Esophagus squamous epithelium (tissue), 5 donors: ENCODE measurements at regions not wholly inside any gene's neighbourhood (a gene's known extent, or its start where the extent isn't known, plus 50 kb on each side); places are given as distances from the start of the nearest gene placed in this dataset.
"Not testable (repeated sequence)": the region's sequence is repeated elsewhere in the genome, so short reads cannot be mapped to it uniquely, and the experiment has no call there.

ENCODE experiments used
- DNase-seq: peaks from one replicate; lab custom pipeline; 2025; lab: John Stamatoyannopoulos, UW
- H3K27ac ChIP-seq, 4 donors: fragments of 200-600 bp; sonication (generic); one replicate each; pipeline ENCODE4 v1.5.1; 2016 to 2019; ENCODE audit warnings: mild to moderate bottlenecking in 1 of 4
- H3K27me3 ChIP-seq, 4 donors: fragments of 200-600 bp; sonication (generic); 1 replicate in 3 of 4; 2 replicates in 1 of 4; pipeline versions ENCODE4 v1.5.1 to v1.6.0; 2017 to 2021; ENCODE audit warnings: antibody characterized with exemption in 1 of 4
- H3K36me3 ChIP-seq, 3 donors: fragments of 200-600 bp; sonication (generic); one replicate each; pipeline ENCODE4 v1.5.1; 2016 to 2019
- H3K4me1 ChIP-seq, 3 donors: fragments of 200-600 bp; sonication (generic); one replicate each; pipeline ENCODE4 v1.5.1; 2017 to 2019
- H3K4me3 ChIP-seq, 4 donors: fragments of 200-600 bp; sonication (generic); 1 replicate in 3 of 4; 2 replicates in 1 of 4; pipeline ENCODE4 v1.5.1; 2016 to 2019; ENCODE audit warnings: mild to moderate bottlenecking in 2 of 4, moderate library complexity in 1 of 4
- H3K9me3 ChIP-seq, 3 donors: fragments of 200-600 bp; sonication (generic); one replicate each; pipeline ENCODE4 v1.5.1; 2016 to 2019
- CTCF ChIP-seq, 6 experiments: fragments of 450-650 bp in 4 of 6; fragments of 200-600 bp in 2 of 6; sonication (generic) in 2 of 6; IDR thresholded peaks; one replicate each; pipeline ENCODE4 v1.5.1; 2016 to 2019; ENCODE audit warnings: antibody characterized with exemption in 6 of 6, mild to moderate bottlenecking in 4 of 6, moderate library complexity in 4 of 6
- POLR2A ChIP-seq, 4 donors: fragments of 450-650 bp; IDR thresholded peaks; one replicate each; pipeline ENCODE4 v1.6.1; 2017; ENCODE audit warnings: antibody characterized with exemption in 4 of 4, mild to moderate bottlenecking in 4 of 4, moderate library complexity in 3 of 4
- WGBS, 2 donors: methylation state at CpG; one replicate each; pipeline ENCODE4 v1.1.5; 2018; 5-methylcytosine and 5-hydroxymethylcytosine counted together
- intact Hi-C: fragments of 100-400 bp; cut with DNase I; formaldehyde crosslinking; loops from one replicate; pipeline ENCODE4 v1.15.0; 2022
- donor health status: DM: yes; HTN: yes; CAD: no.

DNA sequence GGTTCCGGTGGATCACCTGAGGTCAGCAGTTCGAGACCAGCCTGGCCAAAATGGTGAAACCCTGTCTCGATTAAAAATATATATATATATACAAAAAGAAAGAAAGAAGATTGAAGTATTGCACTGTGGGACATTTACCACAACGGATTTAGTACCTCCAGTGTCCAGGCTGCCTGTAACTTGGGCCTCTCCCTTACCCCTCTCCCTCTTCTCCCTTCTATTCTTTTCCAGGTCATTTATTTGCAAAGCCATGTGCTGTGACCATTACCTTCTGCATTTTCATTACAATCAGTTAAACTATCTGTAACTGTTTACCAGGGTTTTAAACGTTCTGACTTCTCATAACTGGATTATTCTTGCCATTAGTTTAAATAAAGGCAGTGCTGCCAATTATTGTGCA lies 400.9 kb upstream of the ZNF804A start:
- Histone ChIP-seq H3K4me1 (no peaks in the 10 kb centered on the region), H3K4me3 (no peak overlapping the region), H3K36me3 (no peaks in the 10 kb centered on the region), H3K9me3 (no peaks in the 10 kb centered on the region), H3K27ac (no peak overlapping the region), H3K27me3 (no peaks in the 10 kb centered on the region)
- intact Hi-C loops = no loop called here
- no peak for DNase-seq
- no peak for TF ChIP-seq CTCF (IDR thresholded peaks at IDR 0.05)
- TF ChIP-seq POLR2A (IDR thresholded peaks at IDR 0.05) = no peak
- 57 to 64% methylated on average over 5 of the region's 5 CpGs for WGBS, 2 donors

- WGBS, 2 donors = 83 to 85% methylated on average over 5 of the region's 5 CpGs
- H3K9me3 ChIP-seq, intact Hi-C loops, H3K27ac ChIP-seq, DNase-seq, H3K4me3 ChIP-seq, H3K27me3 ChIP-seq, H3K36me3 ChIP-seq, H3K4me1 ChIP-seq: not testable (repeated sequence)
Measured at GRCh38 chr2:184198791-184199190, 399.5 kb upstream of the ZNF804A start.

- Histone ChIP-seq H3K27ac (no peak overlapping the region), H3K27me3 (no peaks in the 10 kb centered on the region), H3K4me3 (no peak overlapping the region), H3K9me3 (no peaks in the 10 kb centered on the region), H3K36me3 (no peaks in the 10 kb centered on the region), H3K4me1 (no peaks in the 10 kb centered on the region)
- no peak for DNase-seq
- TF ChIP-seq POLR2A (IDR thresholded peaks at IDR 0.05) (no peak), CTCF (IDR thresholded peaks at IDR 0.05) (no peak)
- 75 to 90% methylated on average over 4 of the region's 4 CpGs for WGBS, 2 donors
- intact Hi-C loops = no loop called here
Measured at GRCh38 chr2:184199274-184199673, 399.1 kb upstream of the ZNF804A start.

DNA sequence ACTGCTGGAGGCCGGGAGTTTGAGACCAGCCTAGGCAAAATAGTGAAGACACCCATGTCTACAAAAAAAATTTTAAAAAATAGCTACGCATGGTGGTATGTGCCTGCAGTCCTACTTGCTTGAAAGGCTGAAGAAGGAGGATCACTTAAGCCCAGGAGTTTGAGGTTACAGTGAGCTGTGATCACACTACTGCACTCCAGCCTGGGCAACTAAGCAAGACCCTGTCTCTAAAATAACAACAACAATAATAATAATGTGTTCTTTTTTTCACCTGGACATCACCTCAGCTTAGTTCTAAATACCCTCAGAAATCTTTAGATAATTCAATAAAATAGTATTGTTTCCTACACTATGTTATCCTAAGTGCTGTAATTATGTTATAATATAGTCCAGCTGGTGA lies 397.1 kb upstream of the ZNF804A start:
- no peaks in the 10 kb centered on the region for H3K36me3 ChIP-seq
- no peaks in the 10 kb centered on the region for H3K4me1 ChIP-seq
- no peak overlapping the region for H3K4me3 ChIP-seq
- intact Hi-C loops = no loop called here
- no peaks in the 10 kb centered on the region for H3K9me3 ChIP-seq
- H3K27me3 ChIP-seq = no peaks in the 10 kb centered on the region
- 85 to 88% methylated on average over 2 of the region's 2 CpGs for WGBS, 2 donors
- H3K27ac ChIP-seq = no peak overlapping the region
- no peak for DNase-seq
- no peak for TF ChIP-seq CTCF (IDR thresholded peaks at IDR 0.05)
- TF ChIP-seq POLR2A (IDR thresholded peaks at IDR 0.05) = no peak

DNA sequence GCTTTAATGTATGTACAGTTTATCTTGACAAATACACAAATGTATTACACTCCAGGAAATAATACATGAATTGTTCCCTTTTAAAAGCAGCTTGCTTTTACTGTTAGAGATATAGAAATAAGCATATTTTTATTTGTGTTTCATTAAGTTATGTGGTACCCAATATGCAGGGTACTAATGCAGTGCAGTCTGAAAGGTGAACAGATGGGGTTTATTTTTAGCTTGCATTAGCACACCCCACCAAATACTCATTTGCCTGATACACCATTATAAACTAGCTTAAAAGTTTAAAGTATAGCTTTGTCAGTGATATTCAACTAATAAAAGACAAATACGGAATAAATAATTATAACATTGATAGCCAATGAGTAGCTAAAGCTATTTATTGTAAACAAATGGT lies 394.7 kb upstream of the ZNF804A start:
- Histone ChIP-seq H3K9me3 (no peaks in the 10 kb centered on the region), H3K36me3 (no peaks in the 10 kb centered on the region), H3K4me1 (no peaks in the 10 kb centered on the region), H3K4me3 (no peak overlapping the region), H3K27ac (no peak overlapping the region), H3K27me3 (no peaks in the 10 kb centered on the region)
- WGBS, 2 donors = 80 to 100% methylated on average over 1 of the region's 1 CpG
- intact Hi-C loops = no loop called here
- no peak for DNase-seq
- no peak for TF ChIP-seq CTCF (IDR thresholded peaks at IDR 0.05)
- TF ChIP-seq POLR2A (IDR thresholded peaks at IDR 0.05) = no peak

DNA sequence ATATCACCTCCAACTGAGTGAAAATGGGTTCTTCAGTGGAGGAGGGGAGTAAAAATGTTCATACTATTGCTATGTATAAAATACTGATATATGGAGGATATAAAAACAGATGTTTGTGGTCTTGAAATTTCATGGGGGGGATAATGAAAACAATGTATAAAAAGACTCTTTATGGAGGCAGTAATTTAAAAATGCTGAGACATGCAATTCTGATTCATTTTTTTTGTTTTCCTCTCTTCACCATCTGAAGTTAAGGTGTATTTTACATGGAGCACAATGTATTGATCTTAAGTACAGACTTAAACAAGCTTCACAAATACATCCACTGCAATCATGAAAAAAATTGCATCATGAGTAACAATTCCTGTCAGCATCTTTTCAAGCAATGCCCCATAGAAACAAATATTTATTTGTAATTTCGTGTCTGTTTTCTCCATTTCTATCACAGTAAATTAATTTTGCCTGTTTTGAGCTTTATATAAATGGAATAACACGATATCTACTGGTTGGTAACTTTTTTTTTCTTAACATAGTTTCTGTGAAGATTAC lies 393.2 kb upstream of the ZNF804A start:
- no peaks in the 10 kb centered on the region for H3K27me3 ChIP-seq
- no peak for TF ChIP-seq POLR2A (IDR thresholded peaks at IDR 0.05)
- no peak for TF ChIP-seq CTCF (IDR thresholded peaks at IDR 0.05)
- H3K9me3 ChIP-seq = no peaks in the 10 kb centered on the region
- intact Hi-C loops = no loop called here
- no peaks in the 10 kb centered on the region for H3K36me3 ChIP-seq
- 40 to 49% methylated on average over 2 of the region's 2 CpGs for WGBS, 2 donors
- H3K4me1 ChIP-seq = no peaks in the 10 kb centered on the region
- H3K27ac ChIP-seq = no peak overlapping the region
- no peak overlapping the region for H3K4me3 ChIP-seq
- DNase-seq = no peak
